ENCODE measurements at regions not wholly inside any gene's neighbourhood (a gene's known extent, or its start where the extent isn't known, plus 50 kb on each side); places are given as distances from the start of the nearest gene placed in this dataset.

DNA sequence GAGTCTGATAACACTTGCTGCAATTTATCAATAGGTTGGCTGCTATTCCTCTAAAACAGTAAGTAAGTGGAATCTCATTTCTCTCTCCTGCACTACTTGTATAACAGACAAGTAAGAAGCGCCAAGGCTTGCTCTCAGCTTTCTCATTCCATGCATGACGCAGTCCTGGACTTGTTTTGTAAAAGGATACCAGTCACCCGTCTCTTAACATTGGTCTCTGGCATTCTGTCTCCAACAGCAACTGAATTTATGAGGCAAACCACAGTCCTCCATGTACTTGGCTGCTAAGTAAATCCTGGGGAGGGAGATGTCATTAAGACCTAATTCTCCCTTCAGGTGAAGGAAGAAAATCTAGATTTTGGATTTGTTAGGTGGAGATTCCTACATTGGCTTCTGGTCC is 115.4 kb downstream of the OPN5 start:
- TF ChIP-seq TAF7 (tag; IDR thresholded peaks at IDR 0.05) (no peak), KDM1A (IDR thresholded peaks at IDR 0.05) (no peak), SMAD1 (IDR thresholded peaks at IDR 0.05; ENCODE audit: low read depth, low read length, partially characterized antibody) (no peak), CCAR2 (IDR thresholded peaks at IDR 0.05; ENCODE audit: low read depth, low read length) (no peak)
